SK-N-SH treated with all-trans-retinoic acid at 6 μM for 48 hours (cell line): ENCODE measurements at regions not wholly inside any gene's neighbourhood (a gene's known extent, or its start where the extent isn't known, plus 50 kb on each side); places are given as distances from the start of the nearest gene placed in this dataset.

Experiments used
- ATAC-seq: fragments of 200-7000 bp; cut with Tn5 transposase; 3 replicates; pipeline ENCODE4 v1.9.1; 2020; ENCODE audit warnings: mild to moderate bottlenecking, moderate library complexity
- ARNTL ChIP-seq: fragments of 450-650 bp; formaldehyde crosslinking; IDR thresholded peaks from 2 replicates; pipeline ENCODE4 v1.5.0; 2020; ENCODE audit warnings: low read depth, mild to moderate bottlenecking, moderate library complexity, borderline replicate concordance
- CREB5 ChIP-seq: fragments of 250-450 bp; sonication (Bioruptor Pico); IDR thresholded peaks from 2 replicates; pipeline ENCODE4 v1.5.1; 2020; ENCODE audit warnings: low read depth, mild to moderate bottlenecking, moderate library complexity
- CSDC2 ChIP-seq: fragments of 250-450 bp; sonication (Bioruptor Pico); IDR thresholded peaks from 2 replicates; pipeline ENCODE4 v1.5.0; 2020; ENCODE audit warnings: mild to moderate bottlenecking, moderate library complexity
- CSRNP3 ChIP-seq: fragments of 250-450 bp; sonication (Bioruptor Pico); IDR thresholded peaks from 2 replicates; pipeline ENCODE4 v1.5.1; 2021; ENCODE audit warnings: mild to moderate bottlenecking, moderate library complexity
- GLIS3 ChIP-seq: fragments of 250-450 bp; sonication (Bioruptor Pico); IDR thresholded peaks from 2 replicates; pipeline ENCODE4 v1.5.0; 2020; ENCODE audit warnings: mild to moderate bottlenecking, moderate library complexity
- ISL1 ChIP-seq: fragments of 250-450 bp; sonication (Bioruptor Pico); IDR thresholded peaks from 2 replicates; pipeline ENCODE4 v2.1.2; 2022; ENCODE audit warnings: mild to moderate bottlenecking, moderate library complexity
- PATZ1 ChIP-seq: fragments of 250-450 bp; sonication (Bioruptor Pico); IDR thresholded peaks from 2 replicates; pipeline ENCODE4 v1.8.0; 2020; ENCODE audit warnings: mild to moderate bottlenecking, moderate library complexity, borderline replicate concordance
- POU6F1 ChIP-seq: fragments of 250-450 bp; sonication (Bioruptor Pico); IDR thresholded peaks from 2 replicates; pipeline ENCODE4 v1.8.0; 2021; ENCODE audit warnings: low read depth, mild to moderate bottlenecking, moderate library complexity, borderline replicate concordance
- PPARA ChIP-seq: fragments of 250-450 bp; sonication (Bioruptor Pico); IDR thresholded peaks from 2 replicates; pipeline ENCODE4 v1.5.0; 2020; ENCODE audit warnings: mild to moderate bottlenecking, borderline replicate concordance
- SNAI2 ChIP-seq: fragments of 250-450 bp; sonication (Bioruptor Pico); IDR thresholded peaks from 2 replicates; pipeline ENCODE4 v1.5.0; 2020; ENCODE audit warnings: mild to moderate bottlenecking, moderate library complexity
- TCF4 ChIP-seq: fragments of 250-450 bp; sonication (Bioruptor Pico); IDR thresholded peaks from 2 replicates; pipeline ENCODE4 v1.8.0; 2021; ENCODE audit warnings: mild to moderate bottlenecking, moderate library complexity, borderline replicate concordance
- TOX ChIP-seq: fragments of 250-450 bp; sonication (Bioruptor Pico); IDR thresholded peaks from 2 replicates; pipeline ENCODE4 v1.8.0; 2021; ENCODE audit warnings: mild to moderate bottlenecking, moderate library complexity, borderline replicate concordance
- TSHZ2 ChIP-seq: fragments of 250-450 bp; sonication (Bioruptor Pico); IDR thresholded peaks from 2 replicates; pipeline ENCODE4 v1.5.0; 2020; ENCODE audit warnings: mild to moderate bottlenecking, moderate library complexity
- ZC3H10 ChIP-seq: fragments of 250-450 bp; sonication (Bioruptor Pico); IDR thresholded peaks from 2 replicates; pipeline ENCODE4 v1.5.1; 2021; ENCODE audit warnings: mild to moderate bottlenecking, moderate library complexity
- ZFP3 ChIP-seq: fragments of 250-450 bp; sonication (Bioruptor Pico); IDR thresholded peaks from 2 replicates; pipeline ENCODE4 v1.5.0; 2020; ENCODE audit warnings: mild to moderate bottlenecking, moderate library complexity
- ZFP30 ChIP-seq: fragments of 450-650 bp; formaldehyde crosslinking; IDR thresholded peaks from 2 replicates; pipeline ENCODE4 v1.5.0; 2022; ENCODE audit warnings: mild to moderate bottlenecking, moderate library complexity
- ZNF70 ChIP-seq: fragments of 450-650 bp; formaldehyde crosslinking; IDR thresholded peaks from 2 replicates; pipeline ENCODE4 v1.5.0; 2020; ENCODE audit warnings: mild to moderate bottlenecking, moderate library complexity
- ZNF8 ChIP-seq: fragments of 450-650 bp; formaldehyde crosslinking; IDR thresholded peaks from 2 replicates; pipeline ENCODE4 v1.5.0; 2020; ENCODE audit warnings: mild to moderate bottlenecking, moderate library complexity

- no peak for ATAC-seq
- TF ChIP-seq ZC3H10 (CRISPR knock-in tag): no peak
- no peak for TF ChIP-seq CSDC2 (CRISPR knock-in tag)
- no peak for TF ChIP-seq ZFP3 (CRISPR knock-in tag)
- TF ChIP-seq POU6F1 (CRISPR knock-in tag): no peak
- TF ChIP-seq ZFP30 (CRISPR knock-in tag): no peak
- TF ChIP-seq TSHZ2: no peak
- TF ChIP-seq TOX (CRISPR knock-in tag): no peak
- no peak for TF ChIP-seq GLIS3 (CRISPR knock-in tag)
- no peak for TF ChIP-seq ISL1 (CRISPR knock-in tag)
- no peak for TF ChIP-seq SNAI2 (CRISPR knock-in tag)
- no peak for TF ChIP-seq ARNTL (CRISPR knock-in tag)
- TF ChIP-seq CREB5 (CRISPR knock-in tag): no peak
- no peak for TF ChIP-seq CSRNP3 (CRISPR knock-in tag)
Measured at GRCh38 chr20:9918348-9918747, 79.5 kb upstream of the PAK5 start.

- no peak for TF ChIP-seq ZFP30 (CRISPR knock-in tag)
- no peak for TF ChIP-seq TCF4
- TF ChIP-seq POU6F1 (CRISPR knock-in tag): no peak
- TF ChIP-seq TOX (CRISPR knock-in tag): no peak
- no peak for TF ChIP-seq CSRNP3 (CRISPR knock-in tag)
- no peak for TF ChIP-seq ZNF8 (CRISPR knock-in tag)
- no peak for TF ChIP-seq ARNTL (CRISPR knock-in tag)
- 0 out of 2 replicates have a peak, but pooled peaks have one; percentile 9 for TF ChIP-seq ISL1 (CRISPR knock-in tag)
- TF ChIP-seq, all 23 proteins: peak for 1
- no peak for ATAC-seq
Measured at GRCh38 chr20:9916761-9917160, 77.9 kb upstream of the PAK5 start.

GRCh38 chr20:9912858-9913434 is 74.1 kb upstream of the PAK5 start:
- peak; percentile 69; the same call in 2 of the 3 replicates for ATAC-seq
- no peak for TF ChIP-seq ZFP3 (CRISPR knock-in tag)
- TF ChIP-seq SNAI2 (CRISPR knock-in tag): no peak
- TF ChIP-seq ZNF70: no peak
- no peak for TF ChIP-seq ZC3H10 (CRISPR knock-in tag)
- no peak for TF ChIP-seq PPARA (CRISPR knock-in tag)
- no peak for TF ChIP-seq PATZ1 (CRISPR knock-in tag)
- TF ChIP-seq ARNTL (CRISPR knock-in tag): no peak
- TF ChIP-seq TSHZ2: no peak
- no peak for TF ChIP-seq POU6F1 (CRISPR knock-in tag)
- no peak for TF ChIP-seq ZNF8 (CRISPR knock-in tag)
